ENCODE measurements at regions not wholly inside any gene's neighbourhood (a gene's known extent, or its start where the extent isn't known, plus 50 kb on each side); places are given as distances from the start of the nearest gene placed in this dataset.

GRCh38 chr6:14807971-14808370 lies 437.9 kb upstream of the JARID2 start:
- no peak for DNase-seq

- DNase-seq, result no peak
These were observed 435.8 kb upstream of the JARID2 start for GRCh38 chr6:14810021-14810420.

GRCh38 chr6:14811775-14812428 lies 434.0 kb upstream of the JARID2 start:
- DNase-seq, result no peak

- no peak for DNase-seq
These were observed 431.9 kb upstream of the JARID2 start for GRCh38 chr6:14814016-14814415.

- DNase-seq, result no peak
These were observed 429.6 kb upstream of the JARID2 start for GRCh38 chr6:14816116-14816859.

GRCh38 chr6:14817074-14817473 lies 428.8 kb upstream of the JARID2 start:
- no peak for DNase-seq

- DNase-seq, result no peak
These were observed 427.4 kb upstream of the JARID2 start for GRCh38 chr6:14818422-14818884.

GRCh38 chr6:14819001-14819400 lies 426.9 kb upstream of the JARID2 start:
- DNase-seq, result no peak

GRCh38 chr6:14819840-14820420 lies 425.9 kb upstream of the JARID2 start:
- no peak for DNase-seq

GRCh38 chr6:14822012-14822553 lies 423.8 kb upstream of the JARID2 start:
- DNase-seq, result no peak

GRCh38 chr6:14822679-14823078 lies 423.2 kb upstream of the JARID2 start:
- DNase-seq, result no peak

GRCh38 chr6:14824060-14824459 lies 421.8 kb upstream of the JARID2 start:
- no peak for DNase-seq

- no peak for DNase-seq
These were observed 421.2 kb upstream of the JARID2 start for GRCh38 chr6:14824484-14825275.

- DNase-seq, result no peak
These were observed 419.4 kb upstream of the JARID2 start for GRCh38 chr6:14826456-14826855.

- no peak for DNase-seq
These were observed 418.5 kb upstream of the JARID2 start for GRCh38 chr6:14827354-14827753.

- no peak for DNase-seq
These were observed 417.7 kb upstream of the JARID2 start for GRCh38 chr6:14828201-14828611.

GRCh38 chr6:14831070-14831469 lies 414.8 kb upstream of the JARID2 start:
- DNase-seq, result no peak

GRCh38 chr6:14831937-14832336 lies 413.9 kb upstream of the JARID2 start:
- DNase-seq, result no peak

- no peak for DNase-seq
These were observed 413.4 kb upstream of the JARID2 start for GRCh38 chr6:14832427-14832826.

GRCh38 chr6:14834851-14835530 lies 410.9 kb upstream of the JARID2 start:
- no peak for DNase-seq

GRCh38 chr6:14837435-14837834 lies 408.4 kb upstream of the JARID2 start:
- DNase-seq, result no peak

GRCh38 chr6:14838133-14838583 lies 407.7 kb upstream of the JARID2 start:
- no peak for DNase-seq
